NCI-H748 (cell line): ENCODE measurements at regions not wholly inside any gene's neighbourhood (a gene's known extent, or its start where the extent isn't known, plus 50 kb on each side); places are given as distances from the start of the nearest gene placed in this dataset.
"Not testable (repeated sequence)": the region's sequence is repeated elsewhere in the genome, so short reads cannot be mapped to it uniquely, and the experiment has no call there.

ENCODE experiments used
- DNase-seq: peaks from one replicate; lab custom pipeline; 2025; ENCODE audit not compliant: unreplicated experiment; lab: John Stamatoyannopoulos, UW

- DNase-seq: no peak
These were observed 53.5 kb downstream of the FOXD2 start for GRCh38 chr1:47491341-47491753.

GRCh38 chr1:47495176-47495713, 57.4 kb downstream of the FOXD2 start:
- no peak for DNase-seq

GRCh38 chr1:47498551-47498950, 60.7 kb downstream of the FOXD2 start:
- no peak for DNase-seq

- no peak for DNase-seq
These were observed 63.2 kb downstream of the FOXD2 start for GRCh38 chr1:47501069-47501468.

GRCh38 chr1:47502746-47503370, 65.0 kb downstream of the FOXD2 start:
- no peak for DNase-seq

GRCh38 chr1:47504840-47505239, 67.0 kb downstream of the FOXD2 start:
- DNase-seq: not testable (repeated sequence)

GRCh38 chr1:47505267-47505666, 67.4 kb downstream of the FOXD2 start:
- no peak for DNase-seq

- DNase-seq: no peak
These were observed 68.2 kb downstream of the FOXD2 start for GRCh38 chr1:47506053-47506452.

GRCh38 chr1:47507144-47507543, 69.3 kb downstream of the FOXD2 start:
- no peak for DNase-seq

GRCh38 chr1:47507881-47508701, 70.2 kb downstream of the FOXD2 start:
- peak; percentile 67 for DNase-seq

- peak; percentile 18 for DNase-seq
These were observed 71.0 kb downstream of the FOXD2 start for GRCh38 chr1:47508702-47509431.

GRCh38 chr1:47510282-47510811, 72.5 kb downstream of the FOXD2 start:
- DNase-seq: no peak

GRCh38 chr1:47511825-47512224, 74.0 kb downstream of the FOXD2 start:
- no peak for DNase-seq

GRCh38 chr1:47513393-47513792, 75.5 kb downstream of the FOXD2 start:
- no peak for DNase-seq

- no peak for DNase-seq
These were observed 76.4 kb downstream of the FOXD2 start for GRCh38 chr1:47514229-47514628.

- no peak for DNase-seq
These were observed 77.4 kb downstream of the FOXD2 start for GRCh38 chr1:47515164-47515789.

GRCh38 chr1:47517946-47518345, 80.1 kb downstream of the FOXD2 start:
- DNase-seq: no peak

GRCh38 chr1:47519491-47519890, 81.6 kb downstream of the FOXD2 start:
- no peak for DNase-seq

- DNase-seq: no peak
These were observed 82.1 kb downstream of the FOXD2 start for GRCh38 chr1:47519971-47520370.

GRCh38 chr1:47521034-47521881, 83.4 kb downstream of the FOXD2 start:
- no peak for DNase-seq
